A673 (cell line): ENCODE measurements at regions not wholly inside any gene's neighbourhood (a gene's known extent, or its start where the extent isn't known, plus 50 kb on each side); places are given as distances from the start of the nearest gene placed in this dataset.
"Not testable (repeated sequence)": the region's sequence is repeated elsewhere in the genome, so short reads cannot be mapped to it uniquely, and the experiment has no call there.

Experiments used
- BruUV-seq: library from RNA; stranded (reverse); fragments of 400-500 nt; replicated peaks from 2 replicates; lab custom pipeline; 2021; lab: Mats Ljungman, UMichigan
- CTCF ChIA-PET: fragments of 300-600 bp; sonication (Branson Sonifier 250); formaldehyde crosslinking; loops from one replicate; lab custom pipeline; 2022; ENCODE audit warnings: antibody characterized with exemption; lab: Charles Lee
- POLR2A ChIA-PET: fragments of 300-600 bp; sonication (Branson Sonifier 250); formaldehyde crosslinking; loops from one replicate; lab custom pipeline; 2022; ENCODE audit warnings: antibody characterized with exemption; ENCODE audit not compliant: low non-redundant PET; lab: Charles Lee
- DNase-seq: peaks from one replicate; pipeline ENCODE4 v3.0.0-alpha.2; 2015; ENCODE audit warnings: low spot score
- H3K27ac ChIP-seq: fragments of 200-600 bp; sonication (generic); 2 replicates; pipeline ENCODE4 v1.5.1; 2016; ENCODE audit warnings: mixed run types, low read depth, mild to moderate bottlenecking, mixed read lengths, antibody characterized with exemption, low read length; ENCODE audit not compliant: poor library complexity, severe bottlenecking
- H3K27me3 ChIP-seq: fragments of 200-600 bp; sonication (generic); replicated peaks from 2 replicates; pipeline ENCODE4 v1.6.1; 2017; ENCODE audit warnings: mixed run types, low read depth, mild to moderate bottlenecking, mixed read lengths, antibody characterized with exemption, low read length; ENCODE audit not compliant: insufficient read depth, poor library complexity
- H3K36me3 ChIP-seq: fragments of 200-600 bp; sonication (generic); 2 replicates; pipeline ENCODE4 v1.6.1; 2016; ENCODE audit warnings: mixed run types, mild to moderate bottlenecking, mixed read lengths, antibody characterized with exemption, low read length; ENCODE audit not compliant: insufficient read depth, poor library complexity, severe bottlenecking
- H3K4me1 ChIP-seq: fragments of 200-600 bp; sonication (generic); 2 replicates; pipeline ENCODE4 v1.6.1; 2017; ENCODE audit warnings: mixed run types, mild to moderate bottlenecking, mixed read lengths, antibody characterized with exemption, low read length; ENCODE audit not compliant: insufficient read depth, poor library complexity, severe bottlenecking
- H3K4me3 ChIP-seq: fragments of 200-600 bp; sonication (generic); 2 replicates; pipeline ENCODE4 v1.5.1; 2016; ENCODE audit warnings: low read depth, mixed run types, mild to moderate bottlenecking, mixed read lengths, low read length; ENCODE audit not compliant: poor library complexity, severe bottlenecking
- H3K9me3 ChIP-seq: fragments of 200-600 bp; sonication (generic); 2 replicates; pipeline ENCODE4 v1.6.1; 2016; ENCODE audit warnings: mixed run types, low read depth, mild to moderate bottlenecking, mixed read lengths, antibody characterized with exemption, low read length; ENCODE audit not compliant: poor library complexity, severe bottlenecking
- EZH2 ChIP-seq: fragments of 200-600 bp; sonication (generic); IDR thresholded peaks from 2 replicates; pipeline ENCODE4 v1.6.1; 2017; ENCODE audit warnings: borderline replicate concordance, low read depth, mild to moderate bottlenecking, mixed read lengths, antibody characterized with exemption, low read length; ENCODE audit not compliant: poor library complexity, severe bottlenecking
- intact Hi-C: fragments of 100-400 bp; cut with micrococcal nuclease; formaldehyde crosslinking; loops from one replicate; pipeline ENCODE4 v1.10.0; 2022; ENCODE audit not compliant: unreplicated experiment
- TF ChIP-seq, protein P1 (sequence below): fragments of 300-800, 200-600 bp; sonication (generic); conservative IDR thresholded peaks from 2 replicates; pipeline ENCODE4 v1.5.1; 2017; ENCODE audit warnings: low read depth, mild to moderate bottlenecking, antibody characterized with exemption, low read length, moderate library complexity, mixed read lengths

- Histone ChIP-seq H3K4me1 (no peaks in the 10 kb centered on the region), H3K4me3 (no peak overlapping the region), H3K9me3 (no peaks in the 10 kb centered on the region), H3K27me3 (no peaks in the 10 kb centered on the region), H3K27ac (no peak overlapping the region), H3K36me3 (no peaks in the 10 kb centered on the region)
- BruUV-seq = no TSS peak
- TF ChIP-seq, protein P1, sequence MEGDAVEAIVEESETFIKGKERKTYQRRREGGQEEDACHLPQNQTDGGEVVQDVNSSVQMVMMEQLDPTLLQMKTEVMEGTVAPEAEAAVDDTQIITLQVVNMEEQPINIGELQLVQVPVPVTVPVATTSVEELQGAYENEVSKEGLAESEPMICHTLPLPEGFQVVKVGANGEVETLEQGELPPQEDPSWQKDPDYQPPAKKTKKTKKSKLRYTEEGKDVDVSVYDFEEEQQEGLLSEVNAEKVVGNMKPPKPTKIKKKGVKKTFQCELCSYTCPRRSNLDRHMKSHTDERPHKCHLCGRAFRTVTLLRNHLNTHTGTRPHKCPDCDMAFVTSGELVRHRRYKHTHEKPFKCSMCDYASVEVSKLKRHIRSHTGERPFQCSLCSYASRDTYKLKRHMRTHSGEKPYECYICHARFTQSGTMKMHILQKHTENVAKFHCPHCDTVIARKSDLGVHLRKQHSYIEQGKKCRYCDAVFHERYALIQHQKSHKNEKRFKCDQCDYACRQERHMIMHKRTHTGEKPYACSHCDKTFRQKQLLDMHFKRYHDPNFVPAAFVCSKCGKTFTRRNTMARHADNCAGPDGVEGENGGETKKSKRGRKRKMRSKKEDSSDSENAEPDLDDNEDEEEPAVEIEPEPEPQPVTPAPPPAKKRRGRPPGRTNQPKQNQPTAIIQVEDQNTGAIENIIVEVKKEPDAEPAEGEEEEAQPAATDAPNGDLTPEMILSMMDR = no peak
- TF ChIP-seq EZH2 = no peak
- intact Hi-C loops = no loop called here
- CTCF ChIA-PET = no interaction called here
- POLR2A ChIA-PET = no interaction called here
- DNase-seq = no peak
Measured at GRCh38 chr12:82596483-82596882, 90.2 kb upstream of the TMTC2 start.

- no peak for TF ChIP-seq EZH2
- TF ChIP-seq, protein P1 = no peak
- no TSS peak for BruUV-seq
- H3K4me3 ChIP-seq = no peak overlapping the region
- no peaks in the 10 kb centered on the region for H3K36me3 ChIP-seq
- no peak for DNase-seq
- CTCF ChIA-PET = no interaction called here
- H3K27me3 ChIP-seq = no peaks in the 10 kb centered on the region
- H3K4me1 ChIP-seq = no peaks in the 10 kb centered on the region
- intact Hi-C loops = no loop called here
- H3K9me3 ChIP-seq = no peaks in the 10 kb centered on the region
- POLR2A ChIA-PET = no interaction called here
- no peak overlapping the region for H3K27ac ChIP-seq
Measured at GRCh38 chr12:82600379-82600778, 86.3 kb upstream of the TMTC2 start.

- H3K9me3 ChIP-seq, H3K4me1 ChIP-seq, CTCF ChIA-PET, BruUV-seq, DNase-seq, intact Hi-C loops, H3K4me3 ChIP-seq, H3K36me3 ChIP-seq, POLR2A ChIA-PET, H3K27ac ChIP-seq, H3K27me3 ChIP-seq: not testable (repeated sequence)
Measured at GRCh38 chr12:82603647-82604046, 83.1 kb upstream of the TMTC2 start.

DNA sequence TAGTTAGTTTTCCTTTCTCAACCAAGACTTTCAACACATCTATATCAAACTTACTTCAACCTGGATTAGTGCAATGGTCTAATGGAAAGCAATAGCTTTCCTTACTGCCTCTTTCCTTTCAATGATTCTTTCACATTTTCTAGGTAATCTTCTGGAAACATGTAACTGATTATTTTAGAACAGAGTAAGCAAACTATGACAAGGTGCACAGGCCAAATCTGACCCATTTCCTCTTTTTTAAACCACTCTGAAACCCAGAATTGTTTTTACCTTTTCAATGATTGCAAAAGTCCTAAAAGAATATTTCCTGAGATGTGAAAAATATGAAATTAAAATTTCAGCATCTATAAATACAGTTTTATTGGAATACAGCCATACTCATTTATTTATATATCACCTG, 81.6 kb upstream of the TMTC2 start:
- Histone ChIP-seq H3K9me3 (no peaks in the 10 kb centered on the region), H3K36me3 (no peaks in the 10 kb centered on the region), H3K4me3 (no peak overlapping the region), H3K27ac (no peak overlapping the region), H3K27me3 (no peaks in the 10 kb centered on the region), H3K4me1 (no peaks in the 10 kb centered on the region)
- TF ChIP-seq, protein P1 = no peak
- TF ChIP-seq EZH2 = no peak
- no TSS peak for BruUV-seq
- DNase-seq = no peak
- CTCF ChIA-PET = no interaction called here
- POLR2A ChIA-PET = no interaction called here
- intact Hi-C loops = no loop called here
